MM.1S (cell line): ENCODE measurements at regions not wholly inside any gene's neighbourhood (a gene's known extent, or its start where the extent isn't known, plus 50 kb on each side); places are given as distances from the start of the nearest gene placed in this dataset.

Source experiments
- DNase-seq: peaks from one replicate; pipeline ENCODE4 v3.0.0-alpha.2; 2015
- H2AFZ ChIP-seq: fragments of 300-600 bp; sonication (generic); 2 replicates; pipeline ENCODE4 v1.6.0; 2016; ENCODE audit warnings: antibody characterized with exemption, low read length
- H3F3A ChIP-seq: fragments of 300-600 bp; sonication (generic); 2 replicates; pipeline ENCODE4 v1.6.1; 2016; ENCODE audit warnings: mild to moderate bottlenecking, antibody characterized with exemption, low read length, moderate library complexity, mixed read lengths; ENCODE audit not compliant: insufficient read depth
- H3K27ac ChIP-seq: fragments of 300-600 bp; sonication (generic); 2 replicates; pipeline ENCODE4 v1.5.1; 2016; ENCODE audit warnings: mild to moderate bottlenecking, low read length
- H3K27me3 ChIP-seq: fragments of 300-600 bp; sonication (generic); replicated peaks from 2 replicates; pipeline ENCODE4 v1.6.0; 2016; ENCODE audit warnings: low read length; ENCODE audit not compliant: insufficient read depth
- H3K36me3 ChIP-seq: fragments of 300-600 bp; sonication (generic); replicated peaks from 2 replicates; pipeline ENCODE4 v1.6.1; 2016; ENCODE audit warnings: mild to moderate bottlenecking, low read length, mixed read lengths; ENCODE audit not compliant: insufficient read depth
- H3K4me1 ChIP-seq: fragments of 300-600 bp; sonication (generic); 2 replicates; pipeline ENCODE4 v1.6.1; 2016; ENCODE audit warnings: low read length, mixed read lengths
- H3K4me2 ChIP-seq: fragments of 300-600 bp; sonication (generic); 2 replicates; pipeline ENCODE4 v1.6.0; 2016; ENCODE audit warnings: low read depth, low read length
- H3K4me3 ChIP-seq: fragments of 300-600 bp; sonication (generic); 2 replicates; pipeline ENCODE4 v1.5.1; 2016; ENCODE audit warnings: low read length, mixed read lengths
- H3K79me2 ChIP-seq: fragments of 300-600 bp; sonication (generic); 2 replicates; pipeline ENCODE4 v1.6.1; 2016; ENCODE audit warnings: mixed run types, low read length, mixed read lengths
- H3K9ac ChIP-seq: fragments of 300-600 bp; sonication (generic); 2 replicates; pipeline ENCODE4 v1.6.1; 2016; ENCODE audit warnings: low read length, mixed read lengths
- H3K9me2 ChIP-seq: fragments of 300-600 bp; sonication (generic); replicated peaks from 2 replicates; pipeline ENCODE4 v1.6.1; 2016; ENCODE audit warnings: mild to moderate bottlenecking, low read length, mixed read lengths; ENCODE audit not compliant: insufficient read depth
- H3K9me3 ChIP-seq: fragments of 300-600 bp; sonication (generic); replicated peaks from 2 replicates; pipeline ENCODE4 v1.6.1; 2016; ENCODE audit warnings: mild to moderate bottlenecking, low read length, mixed read lengths; ENCODE audit not compliant: insufficient read depth
- H4K20me1 ChIP-seq: fragments of 300-600 bp; sonication (generic); 2 replicates; pipeline ENCODE4 v1.6.1; 2016; ENCODE audit warnings: mild to moderate bottlenecking, low read length, moderate library complexity, mixed read lengths; ENCODE audit not compliant: insufficient read depth
- CTCF ChIP-seq: fragments of 300-600 bp; sonication (generic); IDR thresholded peaks from 2 replicates; pipeline ENCODE4 v1.5.1; 2016; ENCODE audit warnings: antibody characterized with exemption, low read length, mixed read lengths
- EZH2 ChIP-seq: fragments of 300-600 bp; sonication (generic); optimal IDR thresholded peaks from 2 replicates; pipeline ENCODE3; 2017; ENCODE audit warnings: low read depth, mild to moderate bottlenecking, antibody characterized with exemption, low read length, mixed read lengths
- EZH2phosphoT487 ChIP-seq: fragments of 300-600 bp; sonication (generic); IDR thresholded peaks from 2 replicates; pipeline ENCODE4 v1.6.1; 2018; ENCODE audit warnings: antibody characterized with exemption, low read length

DNA sequence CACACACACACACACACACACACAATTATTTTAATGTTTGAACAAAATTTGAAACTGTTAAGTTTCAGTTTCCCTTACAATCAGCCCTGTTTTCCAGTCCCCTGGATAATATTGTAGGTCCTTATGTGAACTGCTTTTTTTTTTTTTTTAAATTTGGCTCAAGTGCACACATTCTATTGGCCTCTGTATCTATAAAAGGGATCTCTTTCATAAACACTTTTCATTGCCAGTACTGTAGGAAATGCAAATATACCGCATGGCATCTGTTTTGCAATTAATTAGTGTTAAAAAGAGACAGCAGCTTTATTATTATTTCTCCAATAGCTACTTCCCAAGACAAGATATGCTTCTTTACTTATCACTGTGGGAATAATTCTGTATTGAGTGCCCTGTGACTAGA is 738.7 kb downstream of the EPHA4 start:
- Histone ChIP-seq H3K79me2 (no peaks in the 10 kb centered on the region), H3K4me1 (no peaks in the 10 kb centered on the region), H3K27ac (no peak overlapping the region), H2AFZ (no peak overlapping the region), H3K36me3 (no peaks in the 10 kb centered on the region), H3K4me3 (no peak overlapping the region), H3K27me3 (no peaks in the 10 kb centered on the region), H3F3A (no peaks in the 10 kb centered on the region), H3K9ac (no peak overlapping the region), H3K4me2 (no peak overlapping the region), H4K20me1 (no peaks in the 10 kb centered on the region), H3K9me3 (no peaks in the 10 kb centered on the region), H3K9me2 (no peaks in the 10 kb centered on the region)
- TF ChIP-seq CTCF = no peak
- no peak for TF ChIP-seq EZH2
- no peak for TF ChIP-seq EZH2phosphoT487
- DNase-seq = no peak

DNA sequence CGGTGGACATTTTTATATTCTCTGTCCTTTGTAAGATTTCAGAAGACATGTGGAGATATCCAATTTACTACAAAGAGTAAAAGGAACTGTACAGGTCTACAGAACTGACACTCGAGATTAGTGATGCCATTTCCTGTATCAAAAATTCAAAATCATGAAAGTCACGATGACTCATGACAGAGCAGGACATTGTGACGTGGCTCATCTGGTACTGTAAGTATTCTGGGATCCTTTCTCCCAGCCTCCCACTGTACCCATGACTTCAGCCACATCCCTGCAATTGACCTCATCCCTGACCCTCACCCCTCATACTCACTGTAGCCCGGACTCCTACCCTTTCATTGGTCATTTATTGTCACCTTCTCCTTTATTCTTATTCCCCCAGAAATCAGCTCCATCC is 736.5 kb downstream of the EPHA4 start:
- Histone ChIP-seq H3K27ac (no peak overlapping the region), H3K27me3 (no peaks in the 10 kb centered on the region), H2AFZ (no peak overlapping the region), H3K4me3 (no peak overlapping the region), H3K9me2 (no peaks in the 10 kb centered on the region), H4K20me1 (no peaks in the 10 kb centered on the region), H3F3A (no peaks in the 10 kb centered on the region), H3K4me2 (no peak overlapping the region), H3K4me1 (no peaks in the 10 kb centered on the region), H3K9me3 (no peaks in the 10 kb centered on the region), H3K36me3 (no peaks in the 10 kb centered on the region), H3K79me2 (no peaks in the 10 kb centered on the region), H3K9ac (no peak overlapping the region)
- DNase-seq = no peak
- TF ChIP-seq EZH2 (no peak), CTCF (no peak), EZH2phosphoT487 (no peak)

DNA sequence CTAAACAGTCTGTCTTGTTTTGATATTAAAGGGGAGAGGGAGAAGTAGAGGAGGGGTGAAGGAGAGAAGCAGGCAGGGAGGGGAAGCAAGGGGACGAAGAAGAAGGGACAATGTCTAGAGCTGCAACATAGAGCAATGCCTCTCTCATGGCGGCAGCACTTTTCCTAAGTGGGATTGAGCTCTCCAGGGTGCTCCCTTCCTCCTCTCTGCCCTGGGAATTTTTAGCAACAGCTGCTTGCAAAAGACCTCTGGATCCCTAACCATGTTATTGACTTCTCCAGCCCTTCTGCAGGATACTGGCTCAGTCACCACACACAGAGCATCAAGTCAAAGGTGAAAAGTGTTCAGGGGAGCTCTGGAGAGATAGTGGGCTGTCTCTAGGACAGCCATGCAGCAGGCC is 734.9 kb downstream of the EPHA4 start:
- H3K36me3 ChIP-seq = no peaks in the 10 kb centered on the region

More for the DNA sequence above, 734.9 kb downstream of the EPHA4 start:
- H2AFZ ChIP-seq = no peak overlapping the region
- no peaks in the 10 kb centered on the region for H3F3A ChIP-seq
- no peaks in the 10 kb centered on the region for H3K79me2 ChIP-seq
- no peak overlapping the region for H3K4me3 ChIP-seq
- H3K9me3 ChIP-seq = no peaks in the 10 kb centered on the region
- H4K20me1 ChIP-seq = no peaks in the 10 kb centered on the region
- no peak overlapping the region for H3K27ac ChIP-seq
- no peak overlapping the region for H3K4me2 ChIP-seq
- H3K27me3 ChIP-seq = no peaks in the 10 kb centered on the region
- no peak for TF ChIP-seq EZH2phosphoT487
- no peak for TF ChIP-seq EZH2
- no peak for TF ChIP-seq CTCF
- H3K4me1 ChIP-seq = no peaks in the 10 kb centered on the region
- H3K9ac ChIP-seq = no peak overlapping the region
- DNase-seq = no peak
- no peaks in the 10 kb centered on the region for H3K9me2 ChIP-seq
